Panc1 (cell line): ENCODE measurements at regions not wholly inside any gene's neighbourhood (a gene's known extent, or its start where the extent isn't known, plus 50 kb on each side); places are given as distances from the start of the nearest gene placed in this dataset.
"Not testable (repeated sequence)": the region's sequence is repeated elsewhere in the genome, so short reads cannot be mapped to it uniquely, and the experiment has no call there.

ENCODE experiments used
- CTCF ChIP-seq: fragments of 450-650 bp; IDR thresholded peaks from 2 replicates; pipeline ENCODE4 v1.5.1; 2017; ENCODE audit warnings: mild to moderate bottlenecking
- POLR2AphosphoS5 ChIP-seq: IDR thresholded peaks from 2 replicates; pipeline ENCODE4 v1.6.1; 2012; ENCODE audit warnings: mild to moderate bottlenecking, low read depth, low read length, moderate library complexity

- not testable (repeated sequence) for TF ChIP-seq CTCF, POLR2AphosphoS5
Observed at GRCh38 chr14:51366460-51366859, 126.4 kb downstream of the TMX1 start.
